ENCODE measurements at regions not wholly inside any gene's neighbourhood (a gene's known extent, or its start where the extent isn't known, plus 50 kb on each side); places are given as distances from the start of the nearest gene placed in this dataset.

DNA sequence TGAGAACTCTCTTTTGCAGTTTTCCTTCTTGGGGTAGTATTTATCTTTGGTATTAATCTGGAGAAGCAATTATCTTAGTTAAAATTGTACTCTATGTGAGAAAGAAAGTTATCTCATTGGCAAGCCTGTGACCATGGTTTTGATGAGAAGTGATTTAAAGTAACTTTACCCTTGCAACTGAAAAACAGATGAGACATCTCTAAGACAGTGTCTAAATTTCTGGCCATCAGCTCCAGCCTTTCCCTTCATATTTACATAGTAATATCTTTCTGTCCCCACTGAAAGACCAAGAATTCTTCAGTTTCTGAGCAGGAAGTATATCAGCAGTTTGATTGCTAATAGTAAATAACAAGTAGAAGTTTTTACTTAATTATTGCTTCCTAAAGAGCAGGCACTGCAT lies 386.1 kb upstream of the SYNCRIP start:
- TF ChIP-seq, protein P1, sequence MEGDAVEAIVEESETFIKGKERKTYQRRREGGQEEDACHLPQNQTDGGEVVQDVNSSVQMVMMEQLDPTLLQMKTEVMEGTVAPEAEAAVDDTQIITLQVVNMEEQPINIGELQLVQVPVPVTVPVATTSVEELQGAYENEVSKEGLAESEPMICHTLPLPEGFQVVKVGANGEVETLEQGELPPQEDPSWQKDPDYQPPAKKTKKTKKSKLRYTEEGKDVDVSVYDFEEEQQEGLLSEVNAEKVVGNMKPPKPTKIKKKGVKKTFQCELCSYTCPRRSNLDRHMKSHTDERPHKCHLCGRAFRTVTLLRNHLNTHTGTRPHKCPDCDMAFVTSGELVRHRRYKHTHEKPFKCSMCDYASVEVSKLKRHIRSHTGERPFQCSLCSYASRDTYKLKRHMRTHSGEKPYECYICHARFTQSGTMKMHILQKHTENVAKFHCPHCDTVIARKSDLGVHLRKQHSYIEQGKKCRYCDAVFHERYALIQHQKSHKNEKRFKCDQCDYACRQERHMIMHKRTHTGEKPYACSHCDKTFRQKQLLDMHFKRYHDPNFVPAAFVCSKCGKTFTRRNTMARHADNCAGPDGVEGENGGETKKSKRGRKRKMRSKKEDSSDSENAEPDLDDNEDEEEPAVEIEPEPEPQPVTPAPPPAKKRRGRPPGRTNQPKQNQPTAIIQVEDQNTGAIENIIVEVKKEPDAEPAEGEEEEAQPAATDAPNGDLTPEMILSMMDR (IDR thresholded peaks at IDR 0.05): no peak
- TF ChIP-seq POLR2A (IDR thresholded peaks at IDR 0.05): no peak
